Upper lobe of left lung (tissue), 6 donors: ENCODE measurements at regions not wholly inside any gene's neighbourhood (a gene's known extent, or its start where the extent isn't known, plus 50 kb on each side); places are given as distances from the start of the nearest gene placed in this dataset.
A peak's percentile ranks its signal among the peaks of the same experiment; 100 is the strongest.

Experiments
- ATAC-seq, 2 donors: fragments of 200-7000 bp; cut with Tn5 transposase; one replicate each; pipeline ENCODE4 v1.9.1; 2022; ENCODE audit warnings: mild to moderate bottlenecking in 2 of 2, moderate library complexity in 2 of 2; ENCODE audit not compliant: low FRiP score in 2 of 2
- DNase-seq, 2 donors: peaks; one replicate each; pipeline ENCODE4 v3.0.0-alpha.2; 2019 to 2020
- H3K27ac ChIP-seq, 4 donors: fragments of 200-600 bp; sonication (generic); one replicate each; pipeline ENCODE4 v1.5.1; 2016 to 2019
- H3K27me3 ChIP-seq, 4 donors: fragments of 200-600 bp; sonication (generic); one replicate each; pipeline ENCODE4 v1.5.1; 2017 to 2019
- H3K36me3 ChIP-seq, 4 donors: fragments of 200-600 bp; sonication (generic); one replicate each; pipeline ENCODE4 v1.5.1; 2016 to 2019
- H3K4me1 ChIP-seq, 4 donors: fragments of 200-600 bp; sonication (generic); one replicate each; pipeline ENCODE4 v1.5.1; 2018 to 2019
- H3K4me3 ChIP-seq, 4 donors: fragments of 200-600 bp; sonication (generic); one replicate each; pipeline ENCODE4 v1.5.1; 2017 to 2019; ENCODE audit warnings: mild to moderate bottlenecking in 2 of 4, moderate library complexity in 1 of 4
- H3K9me3 ChIP-seq, 4 donors: fragments of 200-600 bp; sonication (generic); one replicate each; pipeline ENCODE4 v1.5.1; 2018 to 2019
- EP300 ChIP-seq, 4 donors: sonication (generic); formaldehyde crosslinking; IDR thresholded peaks; one replicate each; pipeline ENCODE4 v1.5.1; 2017; ENCODE audit warnings: antibody characterized with exemption in 4 of 4, control low read depth in 2 of 4
- POLR2A ChIP-seq, 4 donors: fragments of 450-650 bp; IDR thresholded peaks; one replicate each; pipeline ENCODE4 v1.5.1; 2016 to 2017; ENCODE audit warnings: antibody characterized with exemption in 4 of 4, mild to moderate bottlenecking in 2 of 4
- POLR2AphosphoS5 ChIP-seq, 2 donors: sonication (generic); formaldehyde crosslinking; IDR thresholded peaks; one replicate each; pipeline ENCODE4 v1.5.1; 2017; ENCODE audit warnings: antibody characterized with exemption in 2 of 2
- WGBS, 2 donors: methylation state at CpG; one replicate each; pipeline ENCODE4 v1.1.5; 2017 to 2018; 5-methylcytosine and 5-hydroxymethylcytosine counted together
- TF ChIP-seq, protein P1 (sequence below), 6 experiments: fragments of 450-650 bp in 4 of 6; fragments of 200-600 bp in 2 of 6; sonication (generic) in 2 of 6; IDR thresholded peaks; one replicate each; pipeline ENCODE4 v1.5.1; 2016 to 2019; ENCODE audit warnings: antibody characterized with exemption in 6 of 6
- donor health status: DM: no; HTN: no; CAD: no; lungs with moderate emphysema.
- donor health status: DM: no; HTN: yes; CAD: no; lungs with severe emphysema.

DNA sequence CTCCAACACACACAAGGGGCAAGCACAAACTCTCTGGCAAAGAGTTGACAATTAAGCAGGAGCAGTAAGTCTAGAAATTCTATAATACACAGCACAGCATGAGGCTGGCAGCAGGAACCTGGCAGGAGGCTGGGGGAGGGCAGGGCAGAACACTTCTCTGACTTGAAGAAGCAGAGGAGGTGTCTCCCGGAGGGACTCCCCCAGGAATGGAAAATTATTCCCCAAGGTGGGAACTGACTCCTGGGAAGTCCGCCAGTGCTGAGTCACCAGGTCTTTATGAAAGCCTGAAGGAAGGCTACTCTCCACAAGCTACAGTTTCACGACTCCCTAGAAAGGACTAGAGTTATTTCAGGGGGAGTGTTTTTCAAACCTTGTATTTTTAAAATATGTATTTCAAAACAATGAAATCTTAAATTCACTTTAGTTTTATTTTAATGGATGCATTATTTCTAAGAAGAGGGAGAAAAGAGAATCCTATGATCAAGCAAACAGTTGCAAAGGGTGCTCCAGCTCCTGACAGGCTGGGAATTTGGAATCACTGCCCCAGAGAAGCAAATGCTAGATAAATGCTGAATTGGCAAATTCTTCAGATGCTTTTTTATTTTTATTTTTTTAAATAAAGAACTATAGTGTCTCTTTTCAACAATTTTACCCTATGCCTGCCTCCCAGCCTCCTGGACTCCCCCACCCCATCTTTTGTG lies 192.8 kb downstream of the LY86 start:
- no peak overlapping the region for H3K27ac ChIP-seq
- TF ChIP-seq POLR2A (IDR thresholded peaks at IDR 0.05), result no peak
- no peak for TF ChIP-seq EP300 (IDR thresholded peaks at IDR 0.05)
- TF ChIP-seq, protein P1, sequence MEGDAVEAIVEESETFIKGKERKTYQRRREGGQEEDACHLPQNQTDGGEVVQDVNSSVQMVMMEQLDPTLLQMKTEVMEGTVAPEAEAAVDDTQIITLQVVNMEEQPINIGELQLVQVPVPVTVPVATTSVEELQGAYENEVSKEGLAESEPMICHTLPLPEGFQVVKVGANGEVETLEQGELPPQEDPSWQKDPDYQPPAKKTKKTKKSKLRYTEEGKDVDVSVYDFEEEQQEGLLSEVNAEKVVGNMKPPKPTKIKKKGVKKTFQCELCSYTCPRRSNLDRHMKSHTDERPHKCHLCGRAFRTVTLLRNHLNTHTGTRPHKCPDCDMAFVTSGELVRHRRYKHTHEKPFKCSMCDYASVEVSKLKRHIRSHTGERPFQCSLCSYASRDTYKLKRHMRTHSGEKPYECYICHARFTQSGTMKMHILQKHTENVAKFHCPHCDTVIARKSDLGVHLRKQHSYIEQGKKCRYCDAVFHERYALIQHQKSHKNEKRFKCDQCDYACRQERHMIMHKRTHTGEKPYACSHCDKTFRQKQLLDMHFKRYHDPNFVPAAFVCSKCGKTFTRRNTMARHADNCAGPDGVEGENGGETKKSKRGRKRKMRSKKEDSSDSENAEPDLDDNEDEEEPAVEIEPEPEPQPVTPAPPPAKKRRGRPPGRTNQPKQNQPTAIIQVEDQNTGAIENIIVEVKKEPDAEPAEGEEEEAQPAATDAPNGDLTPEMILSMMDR (IDR thresholded peaks at IDR 0.05), result no peak
- TF ChIP-seq POLR2AphosphoS5 (IDR thresholded peaks at IDR 0.05), result no peak
- no peaks in the 10 kb centered on the region for H3K27me3 ChIP-seq
- peaks cover 0 to 11% (median 0%) of the 10 kb centered on the region in 4 donors for H3K4me1 ChIP-seq
- H3K9me3 ChIP-seq, result no peaks in the 10 kb centered on the region
- DNase-seq (peak in 1 of 2 donors; percentile 53), ATAC-seq (peak in 1 of 2 donors; percentile 64)
- H3K36me3 ChIP-seq, result no peaks in the 10 kb centered on the region
- 43 to 47% methylated on average over 3 of the region's 3 CpGs for WGBS, 2 donors
- H3K4me3 ChIP-seq, result no peak overlapping the region

DNA sequence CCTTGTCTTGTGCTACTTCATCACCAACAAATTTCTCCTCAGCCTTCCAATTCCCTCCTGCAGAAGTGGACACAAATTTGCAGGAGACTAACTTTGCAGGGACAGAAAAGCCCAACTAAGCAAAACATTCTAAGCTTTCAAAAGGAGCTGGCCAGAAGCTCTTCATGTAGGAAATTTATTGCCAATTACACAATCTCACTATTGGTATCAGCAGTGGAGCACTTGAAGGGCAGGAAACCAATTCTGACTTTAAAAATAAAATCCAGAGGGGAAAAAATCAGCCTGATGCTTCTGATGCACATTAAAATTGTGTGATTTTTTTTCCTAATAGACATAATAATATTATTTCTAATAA lies 193.3 kb downstream of the LY86 start:
- H3K27ac ChIP-seq, result no peak overlapping the region
- no peak for DNase-seq
- TF ChIP-seq POLR2AphosphoS5 (IDR thresholded peaks at IDR 0.05), result no peak
- no peak for TF ChIP-seq POLR2A (IDR thresholded peaks at IDR 0.05)

DNA sequence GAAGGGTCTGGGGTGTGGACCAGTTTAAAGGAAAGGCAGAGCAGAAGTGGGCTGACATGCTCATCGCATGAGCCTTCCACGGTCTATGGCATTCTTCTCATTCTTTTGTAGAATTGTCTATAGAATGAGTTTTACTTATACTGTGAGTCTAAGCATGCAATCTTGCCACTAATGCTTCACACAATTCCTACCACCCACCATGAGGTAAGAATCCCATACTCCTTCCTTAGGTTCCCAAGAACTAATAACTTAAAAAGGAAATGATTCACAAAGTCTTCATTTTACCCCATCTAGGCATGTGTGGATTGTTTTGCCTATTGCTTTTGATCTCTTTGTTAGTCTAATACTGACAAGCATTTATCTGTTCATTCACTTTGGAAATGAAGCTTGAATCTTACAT lies 195.2 kb downstream of the LY86 start:
- no peak overlapping the region for H3K27ac ChIP-seq
- peaks cover 0 to 11% (median 0%) of the 10 kb centered on the region in 4 donors for H3K4me1 ChIP-seq
- ATAC-seq (no peak), DNase-seq (no peak)
- TF ChIP-seq POLR2A (IDR thresholded peaks at IDR 0.05) (no peak), POLR2AphosphoS5 (IDR thresholded peaks at IDR 0.05) (no peak), EP300 (IDR thresholded peaks at IDR 0.05) (no peak)
- TF ChIP-seq, protein P1 (IDR thresholded peaks at IDR 0.05), result no peak
- H3K9me3 ChIP-seq, result no peaks in the 10 kb centered on the region
- WGBS, 2 donors, result 86 to 94% methylated on average over 2 of the region's 2 CpGs
- H3K27me3 ChIP-seq, result no peaks in the 10 kb centered on the region
- H3K36me3 ChIP-seq, result no peaks in the 10 kb centered on the region
- H3K4me3 ChIP-seq, result no peak overlapping the region

More for the DNA sequence above, 193.3 kb downstream of the LY86 start:
- no peaks in the 10 kb centered on the region for H3K27me3 ChIP-seq
- no peaks in the 10 kb centered on the region for H3K9me3 ChIP-seq
- no peak for ATAC-seq
- H3K36me3 ChIP-seq, result no peaks in the 10 kb centered on the region
- peaks cover 0 to 11% (median 0%) of the 10 kb centered on the region in 4 donors for H3K4me1 ChIP-seq
- no peak overlapping the region for H3K4me3 ChIP-seq

DNA sequence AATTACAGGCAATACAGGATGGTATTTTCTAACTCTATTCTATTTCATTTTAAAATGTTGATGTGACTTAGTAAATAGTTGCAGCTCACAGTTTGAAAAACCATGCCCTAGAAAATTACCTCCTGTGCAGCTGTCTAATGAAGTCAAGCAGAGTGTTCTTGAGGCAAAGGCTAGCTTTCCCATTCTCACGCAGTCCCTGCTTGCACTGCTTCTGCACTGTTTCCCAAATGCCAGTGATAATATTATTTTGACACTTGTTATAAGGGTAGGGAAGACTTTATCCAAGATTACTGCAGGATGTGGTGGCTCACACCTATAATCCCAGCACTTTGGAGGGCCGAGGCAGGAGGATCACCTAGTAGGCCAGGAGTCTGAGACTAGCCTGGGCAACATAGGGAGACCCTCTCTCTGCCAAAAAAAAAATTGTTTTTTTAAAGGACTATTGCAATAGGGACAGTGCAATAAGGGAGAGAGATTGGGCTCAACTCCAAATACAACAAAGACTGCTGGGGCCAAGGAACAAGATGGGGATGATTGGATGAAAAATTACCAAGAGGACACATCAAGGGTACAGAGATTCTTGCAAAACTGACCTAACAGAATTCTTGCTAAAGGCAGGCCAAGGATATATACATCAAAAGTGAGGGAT lies 196.1 kb downstream of the LY86 start:
- Histone ChIP-seq H3K36me3 (no peaks in the 10 kb centered on the region), H3K4me3 (no peak overlapping the region), H3K27me3 (no peaks in the 10 kb centered on the region), H3K27ac (no peak overlapping the region), H3K4me1 (peaks cover 0 to 11% (median 0%) of the 10 kb centered on the region in 4 donors), H3K9me3 (no peaks in the 10 kb centered on the region)
- DNase-seq (no peak), ATAC-seq (no peak)
- TF ChIP-seq POLR2A (IDR thresholded peaks at IDR 0.05), result no peak
- WGBS, 2 donors, result 82 to 93% methylated on average over 2 of the region's 2 CpGs

DNA sequence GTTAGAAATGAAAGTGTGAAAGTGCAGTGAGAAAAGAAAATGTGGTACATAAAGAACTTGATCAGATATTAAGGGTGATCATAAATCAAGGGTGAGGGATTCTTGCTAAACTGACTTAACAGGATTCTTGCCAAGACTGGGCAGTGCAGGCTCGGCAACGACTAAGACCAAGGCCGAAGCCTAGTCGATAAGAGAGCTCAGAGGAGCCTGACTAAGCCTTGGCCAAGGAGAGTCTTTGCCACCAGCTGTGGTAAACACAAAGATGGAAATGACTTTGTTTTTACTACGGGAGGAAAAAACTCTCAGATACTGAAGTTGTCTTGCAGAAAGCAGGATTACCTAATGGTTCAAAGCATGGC lies 196.6 kb downstream of the LY86 start:
- Histone ChIP-seq H3K27ac (no peak overlapping the region), H3K36me3 (no peaks in the 10 kb centered on the region), H3K9me3 (no peaks in the 10 kb centered on the region), H3K4me1 (peaks cover 0 to 11% (median 0%) of the 10 kb centered on the region in 4 donors), H3K27me3 (no peaks in the 10 kb centered on the region), H3K4me3 (no peak overlapping the region)
- WGBS, 2 donors, result 72 to 88% methylated on average over 5 of the region's 5 CpGs
- TF ChIP-seq POLR2A (IDR thresholded peaks at IDR 0.05) (no peak), POLR2AphosphoS5 (IDR thresholded peaks at IDR 0.05) (no peak), EP300 (IDR thresholded peaks at IDR 0.05) (no peak)
- TF ChIP-seq, protein P1 (IDR thresholded peaks at IDR 0.05), result no peak
- no peak for DNase-seq
- no peak for ATAC-seq
